ENCODE measurements at regions not wholly inside any gene's neighbourhood (a gene's known extent, or its start where the extent isn't known, plus 50 kb on each side); places are given as distances from the start of the nearest gene placed in this dataset.

GRCh38 chr6:121657972-121658371, 222.5 kb downstream of the GJA1 start:
- TF ChIP-seq, protein P1, sequence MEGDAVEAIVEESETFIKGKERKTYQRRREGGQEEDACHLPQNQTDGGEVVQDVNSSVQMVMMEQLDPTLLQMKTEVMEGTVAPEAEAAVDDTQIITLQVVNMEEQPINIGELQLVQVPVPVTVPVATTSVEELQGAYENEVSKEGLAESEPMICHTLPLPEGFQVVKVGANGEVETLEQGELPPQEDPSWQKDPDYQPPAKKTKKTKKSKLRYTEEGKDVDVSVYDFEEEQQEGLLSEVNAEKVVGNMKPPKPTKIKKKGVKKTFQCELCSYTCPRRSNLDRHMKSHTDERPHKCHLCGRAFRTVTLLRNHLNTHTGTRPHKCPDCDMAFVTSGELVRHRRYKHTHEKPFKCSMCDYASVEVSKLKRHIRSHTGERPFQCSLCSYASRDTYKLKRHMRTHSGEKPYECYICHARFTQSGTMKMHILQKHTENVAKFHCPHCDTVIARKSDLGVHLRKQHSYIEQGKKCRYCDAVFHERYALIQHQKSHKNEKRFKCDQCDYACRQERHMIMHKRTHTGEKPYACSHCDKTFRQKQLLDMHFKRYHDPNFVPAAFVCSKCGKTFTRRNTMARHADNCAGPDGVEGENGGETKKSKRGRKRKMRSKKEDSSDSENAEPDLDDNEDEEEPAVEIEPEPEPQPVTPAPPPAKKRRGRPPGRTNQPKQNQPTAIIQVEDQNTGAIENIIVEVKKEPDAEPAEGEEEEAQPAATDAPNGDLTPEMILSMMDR (IDR thresholded peaks at IDR 0.05; ENCODE audit: low read depth, low read length): no peak
- no peak for DNase-seq

DNA sequence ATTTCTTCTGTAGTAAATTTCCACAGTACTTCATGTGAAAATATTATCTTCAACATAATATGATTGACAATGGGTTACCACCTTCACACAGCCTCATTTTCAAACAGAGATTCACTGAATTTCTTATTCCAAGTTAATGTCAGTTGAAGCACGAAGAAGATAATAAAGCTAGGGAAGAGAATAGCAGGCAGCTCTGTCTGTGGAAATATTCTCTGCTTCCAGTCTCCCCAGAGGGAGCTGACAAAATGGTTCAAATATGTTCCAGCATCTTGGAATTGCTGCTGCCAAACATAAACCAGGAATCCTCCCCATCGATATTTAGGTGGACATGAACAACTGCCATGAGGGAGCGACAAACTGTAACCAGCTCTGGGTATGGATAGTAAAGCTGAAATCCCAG, 224.8 kb downstream of the GJA1 start:
- Histone ChIP-seq H3K36me3 (no peaks in the 10 kb centered on the region), H3K9me3 (ENCODE audit: severe bottlenecking) (no peaks in the 10 kb centered on the region), H3K4me3 (ENCODE audit: low read depth, low read length) (no peak overlapping the region), H3K27ac (no peak overlapping the region), H3K27me3 (ENCODE audit: insufficient read depth, low read depth, severe bottlenecking) (no peaks in the 10 kb centered on the region)
- DNase-seq: no peak
- TF ChIP-seq, protein P1 (IDR thresholded peaks at IDR 0.05; ENCODE audit: low read depth, low read length): no peak

More at GRCh38 chr6:121657972-121658371, 222.5 kb downstream of the GJA1 start:
- Histone ChIP-seq H3K27me3 (ENCODE audit: insufficient read depth, low read depth, severe bottlenecking) (no peaks in the 10 kb centered on the region), H3K9me3 (ENCODE audit: severe bottlenecking) (no peaks in the 10 kb centered on the region), H3K27ac (no peak overlapping the region), H3K36me3 (no peaks in the 10 kb centered on the region), H3K4me3 (ENCODE audit: low read depth, low read length) (no peak overlapping the region)

DNA sequence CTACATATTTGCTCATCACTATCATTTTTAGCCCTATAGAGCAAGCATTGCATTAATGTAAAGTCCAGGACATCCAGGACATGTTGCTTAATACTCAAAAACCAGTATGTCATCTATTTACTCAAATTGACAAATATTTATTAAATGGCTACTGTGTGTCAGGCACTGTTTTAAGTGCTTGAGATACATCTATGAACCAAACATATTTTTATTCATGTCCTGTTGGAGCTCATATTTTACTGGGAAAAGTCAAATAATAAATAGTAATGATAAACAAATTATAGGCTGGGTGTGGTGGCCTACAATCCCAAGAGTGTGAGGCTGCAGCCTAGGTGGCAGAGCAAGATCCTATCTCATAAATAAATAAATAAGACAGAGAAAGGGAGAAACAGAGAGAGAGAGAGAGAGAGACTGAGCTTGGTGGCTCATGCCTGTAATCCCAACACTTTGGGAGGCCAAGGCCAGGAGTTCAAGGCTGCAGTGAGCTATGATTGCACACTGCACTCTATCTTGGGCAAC, 227.9 kb downstream of the GJA1 start:
- H3K36me3 ChIP-seq: no peaks in the 10 kb centered on the region
- H3K4me3 ChIP-seq (ENCODE audit: low read depth, low read length): no peak overlapping the region
- H3K9me3 ChIP-seq (ENCODE audit: severe bottlenecking): no peaks in the 10 kb centered on the region
- no peak for DNase-seq
- H3K27me3 ChIP-seq (ENCODE audit: insufficient read depth, low read depth, severe bottlenecking): no peaks in the 10 kb centered on the region
- TF ChIP-seq, protein P1 (IDR thresholded peaks at IDR 0.05; ENCODE audit: low read depth, low read length): no peak
- no peak overlapping the region for H3K27ac ChIP-seq

GRCh38 chr6:121664158-121664557, 228.7 kb downstream of the GJA1 start:
- Histone ChIP-seq H3K4me3 (ENCODE audit: low read depth, low read length) (no peak overlapping the region), H3K36me3 (no peaks in the 10 kb centered on the region), H3K9me3 (ENCODE audit: severe bottlenecking) (no peaks in the 10 kb centered on the region), H3K27me3 (ENCODE audit: insufficient read depth, low read depth, severe bottlenecking) (no peaks in the 10 kb centered on the region), H3K27ac (no peak overlapping the region)
- TF ChIP-seq, protein P1 (IDR thresholded peaks at IDR 0.05; ENCODE audit: low read depth, low read length): no peak
- no peak for DNase-seq

- TF ChIP-seq, protein P1 (IDR thresholded peaks at IDR 0.05; ENCODE audit: low read depth, low read length): no peak
- Histone ChIP-seq H3K4me3 (ENCODE audit: low read depth, low read length) (no peak overlapping the region), H3K27ac (no peak overlapping the region), H3K27me3 (ENCODE audit: insufficient read depth, low read depth, severe bottlenecking) (no peaks in the 10 kb centered on the region), H3K9me3 (ENCODE audit: severe bottlenecking) (no peaks in the 10 kb centered on the region), H3K36me3 (no peaks in the 10 kb centered on the region)
- no peak for DNase-seq
These were observed 231.4 kb downstream of the GJA1 start for GRCh38 chr6:121666814-121667213.

DNA sequence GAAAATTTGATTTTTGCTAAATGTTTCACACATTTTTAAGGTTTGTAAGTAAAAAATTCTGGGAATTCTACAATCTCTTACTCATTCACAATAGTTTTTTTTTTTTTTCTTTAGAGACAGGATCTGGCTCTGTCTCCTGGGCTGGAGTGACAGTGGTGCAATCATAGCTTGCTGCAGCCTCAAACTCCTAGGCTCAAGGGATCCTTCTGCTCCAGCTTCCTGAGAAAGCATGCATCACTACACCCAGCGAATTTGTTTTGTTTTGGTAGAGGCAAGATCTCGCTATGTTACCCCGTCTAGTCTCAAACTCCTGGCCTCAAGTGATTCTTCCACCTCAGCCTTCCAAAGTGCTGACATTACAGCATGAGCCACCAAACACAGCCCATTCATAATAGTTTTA, 232.8 kb downstream of the GJA1 start:
- DNase-seq: no peak
- Histone ChIP-seq H3K27ac (no peak overlapping the region), H3K36me3 (no peaks in the 10 kb centered on the region), H3K9me3 (ENCODE audit: severe bottlenecking) (no peaks in the 10 kb centered on the region), H3K4me3 (ENCODE audit: low read depth, low read length) (no peak overlapping the region), H3K27me3 (ENCODE audit: insufficient read depth, low read depth, severe bottlenecking) (no peaks in the 10 kb centered on the region)
- TF ChIP-seq, protein P1 (IDR thresholded peaks at IDR 0.05; ENCODE audit: low read depth, low read length): no peak

Data from WERI-Rb-1 (cell line).